HCT116 (cell line): ENCODE measurements at regions not wholly inside any gene's neighbourhood (a gene's known extent, or its start where the extent isn't known, plus 50 kb on each side); places are given as distances from the start of the nearest gene placed in this dataset.

Source experiments
- ATAC-seq: fragments of 200-7000 bp; cut with Tn5 transposase; 2 replicates; pipeline ENCODE4 v1.9.1; 2020; ENCODE audit warnings: mild to moderate bottlenecking, moderate library complexity
- BruUV-seq: library from RNA; stranded (reverse); fragments of 400-500 nt; replicated peaks from 2 replicates; lab custom pipeline; 2021; lab: Mats Ljungman, UMichigan
- CTCF ChIA-PET: fragments of 300-600 bp; sonication (Branson Sonifier 250); formaldehyde crosslinking; loops from one replicate; lab custom pipeline; 2021; ENCODE audit warnings: antibody characterized with exemption; lab: Charles Lee
- POLR2A ChIA-PET: fragments of 300-600, 350-600 bp; sonication (Branson Sonifier 250); formaldehyde crosslinking; loops from one replicate; lab custom pipeline; 2021; ENCODE audit warnings: antibody characterized with exemption; lab: Charles Lee
- RAD21 ChIA-PET, 2 experiments: fragments of 300-600 bp; sonication (Branson Sonifier 250); formaldehyde crosslinking; loops; one replicate each; lab custom pipeline; 2023; ENCODE audit warnings: low total read pairs in 2 of 2; ENCODE audit not compliant: uncharacterized antibody in 2 of 2, unreplicated experiment in 2 of 2, low non-redundant PET in 1 of 2; lab: Charles Lee
- DNase-seq: peaks from one replicate; pipeline ENCODE4 v3.0.0-alpha.2; 2010; ENCODE audit warnings: low read depth, low spot score
- H2AFZ ChIP-seq: fragments of 200-600 bp; shearing (Covaris generic), sonication (generic); 2 replicates; pipeline ENCODE4 v1.6.1; 2017; ENCODE audit warnings: low read depth, mixed run types, mixed read lengths, antibody characterized with exemption, low read length; ENCODE audit not compliant: poor library complexity, severe bottlenecking
- H3K27ac ChIP-seq: 2 replicates; pipeline ENCODE4 v1.5.1; 2012; ENCODE audit warnings: low read depth, low read length
- H3K27me3 ChIP-seq: fragments of 200-600 bp; sonication (generic); 2 replicates; pipeline ENCODE4 v1.6.1; 2016; ENCODE audit warnings: mixed run types, low read length, mixed read lengths; ENCODE audit not compliant: insufficient read depth
- H3K36me3 ChIP-seq, 2 experiments: fragments of 200-500 bp in 1 of 2; fragments of 200-600 bp in 1 of 2; sonication (Bioruptor generic) in 1 of 2; sonication (generic) in 1 of 2; 2 replicates each; pipeline versions ENCODE4 v1.5.1 to v1.6.1; 2014 to 2016; ENCODE audit warnings: low read length in 2 of 2, inconsistent platforms in 1 of 2, mixed read lengths in 1 of 2, mixed run types in 1 of 2; ENCODE audit not compliant: insufficient read depth in 2 of 2, control insufficient read depth in 1 of 2
- H3K4me1 ChIP-seq, 2 experiments: fragments of 200-600 bp in 1 of 2; sonication (generic) in 1 of 2; 2 replicates each; pipeline versions ENCODE4 v1.5.1 to v1.6.1; 2012 to 2017; ENCODE audit warnings: low read length in 2 of 2, inconsistent platforms in 1 of 2, mild to moderate bottlenecking in 1 of 2, mixed read lengths in 1 of 2, mixed run types in 1 of 2, moderate library complexity in 1 of 2; ENCODE audit not compliant: insufficient read depth in 2 of 2, control insufficient read depth in 1 of 2
- H3K4me2 ChIP-seq: fragments of 200-600 bp; sonication (generic); 2 replicates; pipeline ENCODE4 v1.6.1; 2017; ENCODE audit warnings: mixed run types, low read length, mixed read lengths
- H3K4me3 ChIP-seq, 2 experiments: fragments of 200-600 bp in 1 of 2; sonication (generic) in 1 of 2; replicated peaks in 1 of 2; 2 replicates each; pipeline ENCODE4 v1.5.1; 2011 to 2016; ENCODE audit warnings: low read length in 2 of 2, control low read depth in 1 of 2, low read depth in 1 of 2, mild to moderate bottlenecking in 1 of 2, mixed read lengths in 1 of 2, mixed run types in 1 of 2
- H3K79me2 ChIP-seq: fragments of 200-600 bp; sonication (generic); 2 replicates; pipeline ENCODE4 v1.6.1; 2017; ENCODE audit warnings: mild to moderate bottlenecking, mixed run types, low read length, moderate library complexity, mixed read lengths; ENCODE audit not compliant: insufficient read depth
- H3K9ac ChIP-seq: fragments of 200-600 bp; sonication (generic); 2 replicates; pipeline ENCODE4 v1.6.1; 2016; ENCODE audit warnings: low read length, mixed read lengths
- H3K9me2 ChIP-seq: fragments of 200-600 bp; sonication (generic), shearing (Covaris generic); 2 replicates; pipeline ENCODE4 v1.6.1; 2017; ENCODE audit warnings: mixed run types, mild to moderate bottlenecking, moderate library complexity; ENCODE audit not compliant: insufficient read depth
- H3K9me3 ChIP-seq, 2 experiments: fragments of 200-500 bp in 1 of 2; fragments of 200-600 bp in 1 of 2; sonication (Bioruptor generic) in 1 of 2; sonication (generic) in 1 of 2; 2 replicates each; pipeline ENCODE4 v1.6.1; 2014 to 2017; ENCODE audit warnings: low read length in 2 of 2, mixed read lengths in 2 of 2, inconsistent platforms in 1 of 2, low read depth in 1 of 2, mild to moderate bottlenecking in 1 of 2, mixed run types in 1 of 2, moderate library complexity in 1 of 2; ENCODE audit not compliant: control insufficient read depth in 1 of 2, insufficient read depth in 1 of 2
- H4K20me1 ChIP-seq: fragments of 200-600 bp; sonication (generic), shearing (Covaris generic); 2 replicates; pipeline ENCODE4 v1.6.1; 2017; ENCODE audit warnings: mixed run types, mild to moderate bottlenecking, moderate library complexity; ENCODE audit not compliant: insufficient read depth
- CTCF ChIP-seq, 3 experiments: fragments of 200-600 bp in 1 of 3; sonication (generic) in 1 of 3; IDR thresholded peaks in 2 of 3; conservative IDR thresholded peaks in 1 of 3; 2 replicates each; pipeline ENCODE4 v1.5.1; 2012 to 2017; ENCODE audit warnings: low read depth in 2 of 3, low read length in 2 of 3, antibody characterized with exemption in 1 of 3, borderline replicate concordance in 1 of 3, control low read depth in 1 of 3, mild to moderate bottlenecking in 1 of 3, mixed read lengths in 1 of 3, mixed run types in 1 of 3, moderate library complexity in 1 of 3; ENCODE audit not compliant: insufficient read depth in 1 of 3
- FOSL1 ChIP-seq: IDR thresholded peaks from 2 replicates; pipeline ENCODE4 v1.6.1; 2012; ENCODE audit warnings: low read depth
- JUND ChIP-seq: IDR thresholded peaks from 2 replicates; pipeline ENCODE4 v1.6.1; 2012
- MAX ChIP-seq: IDR thresholded peaks from 2 replicates; pipeline ENCODE4 v1.6.1; 2012
- POLR2AphosphoS5 ChIP-seq: IDR thresholded peaks from 2 replicates; pipeline ENCODE4 v1.6.1; 2011; ENCODE audit warnings: mild to moderate bottlenecking, low read depth, low read length, moderate library complexity
- REST ChIP-seq: IDR thresholded peaks from 2 replicates; pipeline ENCODE4 v1.6.1; 2012; ENCODE audit warnings: low read depth
- SP1 ChIP-seq: IDR thresholded peaks from 2 replicates; pipeline ENCODE4 v1.6.1; 2012; ENCODE audit warnings: low read depth
- SRF ChIP-seq: IDR thresholded peaks from 2 replicates; pipeline ENCODE4 v1.6.1; 2012; ENCODE audit warnings: low read depth
- TCF7L2 ChIP-seq: IDR thresholded peaks from 2 replicates; pipeline ENCODE4 v1.7.0; 2011; ENCODE audit warnings: borderline replicate concordance, inconsistent platforms; ENCODE audit not compliant: insufficient read depth, insufficient read length; ENCODE audit errors: extremely low read depth
- intact Hi-C: fragments of 100-400 bp; cut with micrococcal nuclease; formaldehyde crosslinking; loops from 2 replicates; pipeline ENCODE4 v1.10.0; 2022

GRCh38 chr15:62546628-62547027 lies 381.5 kb upstream of the C2CD4B start:
- Histone ChIP-seq H3K4me1 (no peaks in the 10 kb centered on the region), H3K9ac (no peak overlapping the region), H3K27ac (no peak overlapping the region), H4K20me1 (no peaks in the 10 kb centered on the region), H3K9me2 (no peaks in the 10 kb centered on the region), H2AFZ (no peak overlapping the region), H3K79me2 (no peaks in the 10 kb centered on the region), H3K4me2 (no peak overlapping the region), H3K4me3 (no peak overlapping the region), H3K36me3 (no peaks in the 10 kb centered on the region), H3K9me3 (no peaks in the 10 kb centered on the region), H3K27me3 (no peaks in the 10 kb centered on the region)
- intact Hi-C loops = no loop called here
- ChIA-PET POLR2A (no interaction called here), RAD21 (no interaction called here), CTCF (no interaction called here)
- TF ChIP-seq REST (no peak), MAX (no peak), TCF7L2 (no peak), JUND (no peak), CTCF (IDR thresholded peaks at IDR 0.05 in 2 of 3, conservative IDR thresholded peaks at IDR 0.05 in 1 of 3; ENCODE audit: borderline replicate concordance in 1 of 3, insufficient read depth in 1 of 3, low read depth in 2 of 3, low read length in 2 of 3) (no peak), SP1 (no peak), SRF (no peak), POLR2AphosphoS5 (no peak), FOSL1 (no peak)
- no peak for ATAC-seq
- BruUV-seq = no TSS peak
- no peak for DNase-seq
